Left kidney (tissue), 1 donor: ENCODE measurements at regions not wholly inside any gene's neighbourhood (a gene's known extent, or its start where the extent isn't known, plus 50 kb on each side); places are given as distances from the start of the nearest gene placed in this dataset.

ENCODE experiments used
- DNase-seq: peaks from one replicate; pipeline ENCODE4 v3.0.0-alpha.2; 2013

GRCh38 chr2:104321116-104321795 lies 532.7 kb upstream of the POU3F3 start:
- DNase-seq = no peak

- DNase-seq = no peak
Observed at GRCh38 chr2:104321796-104322349, 532.0 kb upstream of the POU3F3 start.

GRCh38 chr2:104332731-104333130 lies 521.2 kb upstream of the POU3F3 start:
- no peak for DNase-seq

- no peak for DNase-seq
Observed at GRCh38 chr2:104337869-104338268, 516.0 kb upstream of the POU3F3 start.

- DNase-seq = no peak
Observed at GRCh38 chr2:104340162-104340561, 513.8 kb upstream of the POU3F3 start.

- DNase-seq = no peak
Observed at GRCh38 chr2:104340879-104341828, 512.8 kb upstream of the POU3F3 start.

GRCh38 chr2:104344306-104344705 lies 509.6 kb upstream of the POU3F3 start:
- no peak for DNase-seq

- DNase-seq = no peak
Observed at GRCh38 chr2:104344985-104345384, 508.9 kb upstream of the POU3F3 start.

GRCh38 chr2:104358122-104358521 lies 495.8 kb upstream of the POU3F3 start:
- no peak for DNase-seq

GRCh38 chr2:104361414-104361813 lies 492.5 kb upstream of the POU3F3 start:
- DNase-seq = no peak

- no peak for DNase-seq
Observed at GRCh38 chr2:104368089-104368488, 485.8 kb upstream of the POU3F3 start.

GRCh38 chr2:104371087-104371781 lies 482.7 kb upstream of the POU3F3 start:
- no peak for DNase-seq

GRCh38 chr2:104375206-104375605 lies 478.7 kb upstream of the POU3F3 start:
- DNase-seq = no peak

- peak; percentile 62 for DNase-seq
Observed at GRCh38 chr2:104378853-104379374, 475.0 kb upstream of the POU3F3 start.

- no peak for DNase-seq
Observed at GRCh38 chr2:104384961-104385360, 469.0 kb upstream of the POU3F3 start.

- DNase-seq = no peak
Observed at GRCh38 chr2:104385743-104386142, 468.2 kb upstream of the POU3F3 start.

- no peak for DNase-seq
Observed at GRCh38 chr2:104388296-104388695, 465.6 kb upstream of the POU3F3 start.

GRCh38 chr2:104402825-104403224 lies 451.1 kb upstream of the POU3F3 start:
- no peak for DNase-seq

- DNase-seq = no peak
Observed at GRCh38 chr2:104404526-104404925, 449.4 kb upstream of the POU3F3 start.

- DNase-seq = no peak
Observed at GRCh38 chr2:104405623-104406022, 448.3 kb upstream of the POU3F3 start.

GRCh38 chr2:104406261-104406726 lies 447.6 kb upstream of the POU3F3 start:
- DNase-seq = no peak

GRCh38 chr2:104407641-104408040 lies 446.3 kb upstream of the POU3F3 start:
- no peak for DNase-seq
